ENCODE measurements at regions not wholly inside any gene's neighbourhood (a gene's known extent, or its start where the extent isn't known, plus 50 kb on each side); places are given as distances from the start of the nearest gene placed in this dataset.
"Not testable (repeated sequence)": the region's sequence is repeated elsewhere in the genome, so short reads cannot be mapped to it uniquely, and the experiment has no call there.

- not testable (repeated sequence) for DNase-seq (ENCODE audit: low read depth)
Observed at GRCh38 chr6:15185111-15185510, 60.8 kb upstream of the JARID2 start.

DNA sequence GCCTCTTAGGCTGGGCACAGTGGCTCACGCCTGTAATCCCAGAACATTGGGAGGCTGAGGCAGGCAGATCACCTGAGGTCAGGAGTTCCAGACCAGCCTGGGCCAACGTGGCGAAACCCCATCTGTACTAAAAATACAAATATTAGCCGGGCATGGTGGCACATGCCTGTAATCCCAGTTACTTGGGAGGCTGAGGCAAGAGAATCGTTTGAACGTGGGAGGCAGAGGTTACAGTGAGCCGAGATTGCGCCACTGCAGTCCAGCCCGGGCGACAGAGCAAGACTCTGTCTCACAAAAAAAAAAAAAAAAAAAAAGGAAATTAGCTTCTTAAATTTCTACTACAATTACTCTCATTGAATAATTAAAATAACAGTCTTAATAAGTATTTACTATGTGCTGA is 52.4 kb upstream of the JARID2 start:
- not testable (repeated sequence) for DNase-seq (ENCODE audit: low read depth)

GRCh38 chr6:15194453-15194852 is 51.4 kb upstream of the JARID2 start:
- no peak for DNase-seq (ENCODE audit: low read depth)

Measured in EH (cell line).